ENCODE measurements at regions not wholly inside any gene's neighbourhood (a gene's known extent, or its start where the extent isn't known, plus 50 kb on each side); places are given as distances from the start of the nearest gene placed in this dataset.

DNA sequence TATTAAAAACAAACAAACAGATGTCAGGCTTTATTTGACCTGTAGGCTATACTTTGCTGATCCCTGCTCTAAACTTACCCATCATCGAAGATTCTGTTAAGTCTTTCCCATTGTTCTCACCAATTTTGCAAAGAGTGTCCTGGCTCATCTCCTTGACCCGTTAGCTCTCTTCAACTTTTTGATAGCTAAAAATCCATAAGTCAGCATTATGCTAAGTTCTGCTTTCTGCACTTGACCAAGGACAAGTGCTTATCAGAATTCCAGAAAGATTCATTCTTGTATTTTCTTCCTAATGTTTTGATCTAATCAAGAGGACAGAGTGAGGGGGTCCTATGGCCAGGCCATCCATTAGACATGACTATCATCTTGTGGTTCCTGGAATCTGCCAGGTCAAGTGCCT is 503.5 kb downstream of the FUT8 start:
- DNase-seq, result no peak
- in situ Hi-C loops (cut with MboI; ENCODE audit: low pct_unique_long_range_greater_than_20kb, low sequenced_read_pairs), result no loop called here

DNA sequence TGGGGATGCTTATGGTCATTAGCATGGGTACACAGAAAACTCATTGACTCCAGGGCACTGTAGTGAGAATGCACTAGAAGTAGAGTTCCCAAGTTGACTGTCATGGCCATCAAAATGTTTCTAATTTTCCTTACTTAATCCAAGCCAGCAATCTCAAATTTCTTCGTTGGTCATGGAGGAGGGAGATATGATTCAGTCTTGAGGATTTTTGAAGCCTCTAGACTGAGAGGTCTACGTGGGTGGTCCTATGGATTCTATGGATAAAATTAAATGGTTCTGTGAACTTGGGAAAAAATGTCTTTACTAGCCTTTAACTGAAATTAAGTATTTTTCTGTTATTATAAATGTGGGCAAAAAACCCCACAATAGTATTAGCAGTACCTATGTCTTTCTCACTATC is 508.5 kb downstream of the FUT8 start:
- in situ Hi-C loops (cut with MboI; ENCODE audit: low pct_unique_long_range_greater_than_20kb, low sequenced_read_pairs), result no loop called here
- no peak for DNase-seq

DNA sequence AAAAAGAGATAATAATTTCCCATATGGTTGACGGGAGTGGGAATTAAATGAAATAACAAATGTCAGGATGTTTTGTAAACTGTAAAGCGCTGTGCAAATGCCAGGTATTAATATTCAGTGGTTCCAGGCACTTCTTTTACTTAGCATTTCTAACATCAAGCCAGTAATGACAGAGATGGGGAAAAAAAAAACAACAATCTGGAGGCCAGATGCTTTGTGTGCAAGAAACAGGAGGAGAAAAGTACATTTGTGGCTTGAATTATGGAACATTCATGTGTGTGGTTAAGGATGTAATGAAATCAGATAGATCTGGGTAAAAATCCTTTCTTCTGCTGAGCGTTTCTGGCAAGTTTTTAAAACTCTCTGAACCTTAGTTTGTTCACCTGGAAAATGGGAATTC is 509.6 kb downstream of the FUT8 start:
- in situ Hi-C loops (cut with MboI; ENCODE audit: low pct_unique_long_range_greater_than_20kb, low sequenced_read_pairs), result no loop called here
- no peak for DNase-seq

DNA sequence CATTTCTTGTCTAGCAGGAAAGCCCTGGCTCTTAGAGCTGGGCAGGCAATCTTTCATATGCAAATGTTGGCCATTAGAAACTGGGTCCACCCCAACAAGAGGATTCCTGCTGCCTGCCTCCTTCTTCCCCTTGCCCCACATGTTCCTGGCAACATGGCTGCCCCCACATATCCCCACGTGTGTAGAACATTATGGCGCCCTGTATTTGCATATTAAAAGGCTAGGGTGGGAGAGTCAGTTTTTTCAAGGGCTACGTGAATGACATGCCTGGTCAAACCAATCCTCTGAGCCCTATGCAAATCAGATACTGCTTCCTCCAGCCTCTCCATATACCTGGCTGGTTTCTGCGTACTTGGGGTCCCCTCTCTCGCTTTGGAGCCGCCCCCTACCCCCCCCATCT is 514.0 kb downstream of the FUT8 start:
- peak; percentile 5 for DNase-seq
- in situ Hi-C loops (cut with MboI; ENCODE audit: low pct_unique_long_range_greater_than_20kb, low sequenced_read_pairs), result no loop called here

DNA sequence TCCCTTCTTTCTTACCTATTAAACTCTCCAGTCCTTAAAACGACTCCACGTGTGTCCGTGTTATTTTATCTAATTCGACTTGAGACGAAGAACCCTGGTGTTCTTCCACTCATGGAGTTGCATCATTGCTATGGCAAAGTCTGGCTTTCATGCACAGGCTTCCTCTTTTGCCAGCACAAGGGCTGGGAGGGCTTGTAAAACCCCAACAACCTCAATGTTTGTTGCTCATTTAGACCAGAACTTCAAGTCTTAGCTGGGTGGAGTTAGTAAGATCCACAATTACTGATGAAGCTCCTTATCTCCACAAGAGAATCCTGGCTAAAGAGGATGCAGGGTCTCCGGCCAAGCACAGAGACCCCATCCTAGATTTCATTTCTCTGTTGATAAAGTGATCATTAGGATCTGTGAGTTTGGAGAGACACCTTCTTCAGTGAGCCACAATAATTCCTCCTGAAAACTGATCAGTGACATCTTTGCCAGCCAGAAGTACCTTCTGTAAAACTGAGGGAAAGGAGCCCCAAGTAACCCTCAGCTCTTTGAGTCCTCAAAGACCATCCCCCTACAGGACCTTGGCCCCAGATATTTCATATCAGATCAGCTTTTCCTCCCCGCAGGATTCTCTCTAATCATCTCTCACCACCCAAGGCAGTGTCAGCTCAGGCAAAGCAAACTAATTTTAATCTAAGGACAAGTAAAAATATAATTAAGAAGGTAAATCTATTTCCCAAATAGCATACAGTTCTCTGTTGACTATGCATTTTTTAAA is 514.6 kb downstream of the FUT8 start:
- in situ Hi-C loops (cut with MboI; ENCODE audit: low pct_unique_long_range_greater_than_20kb, low sequenced_read_pairs), result no loop called here
- peak; percentile 30 for DNase-seq

DNA sequence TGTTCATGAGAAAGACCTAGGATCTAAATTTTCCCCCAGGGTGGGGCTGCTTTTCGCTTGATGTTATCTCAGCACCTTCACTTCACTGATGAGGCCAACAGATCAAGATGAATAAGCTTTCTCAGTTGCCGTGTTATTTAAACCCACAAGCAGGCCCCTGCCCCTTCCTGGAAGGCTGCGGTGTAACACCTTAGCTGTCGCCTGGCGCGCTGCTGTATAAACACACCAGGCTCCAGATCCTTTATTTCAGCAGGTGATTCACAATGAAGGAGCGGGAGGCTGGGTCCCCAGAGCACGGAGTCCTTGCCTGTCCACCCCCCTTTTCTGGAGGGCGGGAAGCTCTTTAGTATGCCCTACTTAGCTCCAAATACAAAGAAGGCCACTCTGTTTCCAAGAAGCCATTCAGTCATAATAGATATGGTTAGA is 515.4 kb downstream of the FUT8 start:
- in situ Hi-C loops (cut with MboI; ENCODE audit: low pct_unique_long_range_greater_than_20kb, low sequenced_read_pairs), result no loop called here

DNA sequence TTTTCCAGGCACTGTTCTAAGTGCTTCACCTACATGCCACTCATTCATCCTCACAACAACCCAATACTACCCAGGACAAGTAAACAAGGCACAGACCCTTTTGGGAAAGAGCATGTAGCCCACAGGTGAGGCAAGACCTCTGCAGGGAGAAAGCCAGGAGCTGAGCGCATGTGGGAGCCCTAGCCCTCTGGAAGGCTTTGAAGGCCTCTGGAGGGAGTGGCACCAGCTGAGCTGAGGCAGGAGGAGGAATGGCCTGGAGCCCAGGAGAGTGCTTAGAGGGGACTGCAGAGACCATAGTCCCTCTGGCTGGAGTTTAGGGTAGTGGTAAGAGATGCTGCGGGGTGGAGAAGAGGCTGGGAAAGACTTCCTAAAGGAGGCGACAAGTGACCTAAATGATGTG is 516.5 kb downstream of the FUT8 start:
- in situ Hi-C loops (cut with MboI; ENCODE audit: low pct_unique_long_range_greater_than_20kb, low sequenced_read_pairs), result no loop called here
- DNase-seq, result no peak

More for the DNA sequence above, 515.4 kb downstream of the FUT8 start:
- DNase-seq, result no peak

DNA sequence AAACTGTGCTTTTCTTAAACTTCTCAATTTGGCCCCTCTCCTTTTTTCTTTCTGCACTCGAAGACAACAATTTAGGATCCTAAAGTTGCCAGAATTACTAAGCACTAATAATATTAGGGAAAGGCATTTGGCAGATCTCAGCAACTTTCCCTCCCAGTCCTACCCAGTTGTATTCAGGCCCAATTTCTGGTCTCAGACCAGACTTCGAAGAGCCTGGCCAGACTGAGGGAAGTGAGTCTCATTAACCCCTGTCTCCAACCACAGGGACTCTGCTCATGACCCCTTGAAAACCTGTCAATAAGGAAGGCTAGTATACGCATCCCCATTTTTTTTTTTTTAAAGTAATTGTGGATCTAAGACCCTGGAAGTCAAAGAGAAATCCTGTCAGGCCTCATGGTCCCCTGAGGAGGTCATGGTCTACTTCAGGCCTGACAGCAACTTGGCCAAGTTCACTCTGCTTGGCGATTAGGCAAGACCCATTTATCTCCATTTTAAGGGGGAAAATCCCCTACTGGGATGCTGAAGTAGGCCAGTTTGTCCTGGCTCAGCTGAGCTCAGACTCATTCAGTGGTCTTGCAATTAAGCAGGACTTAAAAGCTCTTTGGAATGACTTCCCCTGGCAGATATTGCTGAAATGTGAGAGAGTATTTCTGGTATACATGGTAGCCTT is 521.0 kb downstream of the FUT8 start:
- in situ Hi-C loops (cut with MboI; ENCODE audit: low pct_unique_long_range_greater_than_20kb, low sequenced_read_pairs), result no loop called here

DNA sequence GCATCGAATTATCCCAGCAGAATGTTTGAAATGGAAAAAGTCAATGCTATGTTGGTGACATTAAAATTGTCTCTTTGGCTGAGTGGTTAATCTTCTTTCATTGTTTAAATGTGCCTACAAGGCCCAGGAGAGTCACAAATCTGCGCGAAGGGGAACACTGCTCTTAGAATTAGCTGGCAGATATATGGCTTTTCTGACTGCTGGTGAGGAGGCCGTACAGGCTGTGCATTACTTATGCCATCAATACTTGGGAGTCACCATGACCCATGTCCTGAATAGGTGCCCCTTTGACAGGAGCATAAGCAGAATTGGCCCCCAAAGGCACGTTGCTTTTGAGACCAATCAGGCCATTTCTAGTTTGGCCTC is 521.5 kb downstream of the FUT8 start:
- DNase-seq, result no peak
- in situ Hi-C loops (cut with MboI; ENCODE audit: low pct_unique_long_range_greater_than_20kb, low sequenced_read_pairs), result no loop called here

More for the DNA sequence above, 521.0 kb downstream of the FUT8 start:
- DNase-seq, result no peak

DNA sequence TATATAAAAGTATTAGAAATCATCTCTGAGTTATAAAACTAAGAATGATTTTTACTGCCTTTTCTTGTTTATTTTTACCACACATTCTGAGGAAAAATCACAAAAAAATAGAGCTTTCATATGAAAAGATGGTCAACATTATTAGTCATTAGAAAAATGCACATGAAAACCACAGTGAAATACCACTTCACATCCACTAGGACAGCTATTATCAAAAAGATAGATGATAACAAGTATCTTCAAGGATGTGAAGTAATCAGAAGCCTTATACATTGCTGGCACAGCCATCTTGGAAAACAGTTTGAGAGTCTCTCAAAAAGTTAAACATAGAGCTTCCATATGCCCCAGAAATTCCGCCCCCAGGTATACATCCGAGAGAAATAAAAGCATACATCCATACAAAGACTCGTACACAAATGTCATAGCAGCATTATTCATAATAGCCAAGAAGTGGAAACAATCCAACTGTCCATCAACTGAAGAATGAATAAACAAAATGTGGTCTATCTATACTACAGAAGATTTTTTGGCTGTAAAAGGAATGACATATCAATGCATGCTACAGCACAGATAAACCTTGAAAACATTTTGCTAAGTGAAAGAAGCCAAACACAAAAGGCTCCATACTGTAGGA is 523.9 kb downstream of the FUT8 start:
- in situ Hi-C loops (cut with MboI; ENCODE audit: low pct_unique_long_range_greater_than_20kb, low sequenced_read_pairs), result no loop called here
- DNase-seq, result no peak

DNA sequence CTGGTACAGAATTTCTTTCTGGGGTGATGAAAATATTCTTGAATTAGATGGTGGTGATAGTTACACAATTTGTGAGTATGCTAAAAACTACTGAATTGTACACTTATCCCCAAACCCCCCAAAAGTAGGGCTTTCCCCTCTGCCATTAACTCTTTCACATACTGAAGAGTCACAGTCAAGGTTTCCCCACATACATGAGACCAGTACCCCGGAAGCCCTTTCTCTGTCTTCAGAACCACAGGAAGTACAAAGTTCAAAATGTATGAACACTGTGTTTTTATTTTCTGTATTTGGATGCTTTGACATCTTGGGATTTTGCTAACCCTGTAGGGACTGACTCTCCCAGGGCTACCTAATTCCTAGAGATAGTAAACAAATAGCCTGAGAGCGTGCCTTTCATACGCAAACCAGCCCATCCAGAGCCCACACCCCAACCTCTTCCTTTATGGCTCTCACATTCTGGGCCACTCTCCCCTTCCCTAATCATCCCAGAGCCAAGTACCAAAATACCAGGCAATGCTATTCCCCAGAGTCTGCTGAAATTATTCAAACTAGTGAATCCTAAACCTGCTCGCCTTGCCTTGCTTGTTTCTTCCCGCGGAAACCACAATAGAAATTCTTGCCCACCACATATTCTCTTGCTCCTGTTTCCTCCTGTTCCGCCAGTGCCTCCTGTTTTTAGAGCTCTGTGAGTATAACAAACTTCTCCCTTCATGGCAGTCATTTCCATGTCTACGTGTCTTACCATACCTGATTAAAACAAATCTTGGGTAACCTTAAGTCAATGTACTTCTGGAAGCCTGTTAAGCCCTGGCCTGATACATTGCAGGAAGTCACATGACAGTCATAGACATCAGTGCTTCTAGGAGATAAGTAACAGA is 524.8 kb downstream of the FUT8 start:
- in situ Hi-C loops (cut with MboI; ENCODE audit: low pct_unique_long_range_greater_than_20kb, low sequenced_read_pairs), result no loop called here
- DNase-seq, result peak; percentile 53

DNA sequence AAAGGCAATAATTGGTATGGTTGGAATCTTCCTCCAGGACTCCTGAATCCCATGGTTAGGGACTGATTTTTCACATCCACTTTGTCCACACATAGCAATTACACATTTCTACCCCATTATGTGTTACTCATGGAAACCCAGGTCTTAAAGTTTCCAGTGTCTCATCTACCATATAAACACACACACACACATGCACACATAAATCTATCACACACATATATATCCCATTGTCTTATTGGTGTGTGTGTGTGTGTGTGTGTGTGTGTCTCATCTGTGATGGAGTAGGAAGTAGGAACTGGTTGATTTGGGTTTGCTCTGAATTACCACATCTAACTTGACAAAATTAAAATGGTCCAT is 525.4 kb downstream of the FUT8 start:
- DNase-seq, result no peak
- in situ Hi-C loops (cut with MboI; ENCODE audit: low pct_unique_long_range_greater_than_20kb, low sequenced_read_pairs), result no loop called here

DNA sequence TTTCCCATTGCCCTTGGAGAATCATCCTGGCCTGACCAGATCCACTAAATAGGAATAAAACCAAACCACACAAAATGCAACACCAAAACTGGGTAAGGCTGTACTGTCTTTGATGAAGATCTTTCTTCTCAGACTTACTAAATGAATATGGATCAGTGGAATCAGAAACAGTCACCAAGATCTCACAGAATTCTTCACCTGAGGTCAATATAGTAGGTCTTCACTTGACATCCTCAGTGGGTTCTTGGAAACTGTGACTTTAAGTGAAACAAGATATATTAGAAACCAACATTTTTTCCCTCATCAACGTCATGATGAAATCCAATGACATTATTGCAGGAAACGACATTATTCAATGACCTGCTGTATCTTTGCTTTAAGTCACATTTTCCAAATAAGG is 526.2 kb downstream of the FUT8 start:
- no peak for DNase-seq
- in situ Hi-C loops (cut with MboI; ENCODE audit: low pct_unique_long_range_greater_than_20kb, low sequenced_read_pairs), result no loop called here

DNA sequence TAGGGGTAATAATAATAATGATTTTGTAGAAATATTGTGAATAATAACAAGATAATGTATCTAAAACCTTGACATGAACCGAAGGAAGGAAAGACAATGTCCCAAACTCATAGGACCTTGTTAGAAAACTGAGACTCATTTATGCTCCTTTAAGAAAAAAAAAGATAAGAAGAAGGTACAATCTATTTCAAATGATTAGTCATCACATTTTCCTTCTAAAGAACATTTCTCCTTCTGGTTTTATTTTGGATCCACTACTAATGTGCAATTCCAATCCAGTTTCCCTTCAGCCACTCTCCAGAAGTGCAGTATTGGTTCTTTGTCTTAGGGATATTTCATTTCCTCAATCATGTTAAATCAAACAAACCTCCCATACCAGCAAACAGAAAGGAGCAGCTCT is 526.7 kb downstream of the FUT8 start:
- no peak for DNase-seq
- in situ Hi-C loops (cut with MboI; ENCODE audit: low pct_unique_long_range_greater_than_20kb, low sequenced_read_pairs), result no loop called here

DNA sequence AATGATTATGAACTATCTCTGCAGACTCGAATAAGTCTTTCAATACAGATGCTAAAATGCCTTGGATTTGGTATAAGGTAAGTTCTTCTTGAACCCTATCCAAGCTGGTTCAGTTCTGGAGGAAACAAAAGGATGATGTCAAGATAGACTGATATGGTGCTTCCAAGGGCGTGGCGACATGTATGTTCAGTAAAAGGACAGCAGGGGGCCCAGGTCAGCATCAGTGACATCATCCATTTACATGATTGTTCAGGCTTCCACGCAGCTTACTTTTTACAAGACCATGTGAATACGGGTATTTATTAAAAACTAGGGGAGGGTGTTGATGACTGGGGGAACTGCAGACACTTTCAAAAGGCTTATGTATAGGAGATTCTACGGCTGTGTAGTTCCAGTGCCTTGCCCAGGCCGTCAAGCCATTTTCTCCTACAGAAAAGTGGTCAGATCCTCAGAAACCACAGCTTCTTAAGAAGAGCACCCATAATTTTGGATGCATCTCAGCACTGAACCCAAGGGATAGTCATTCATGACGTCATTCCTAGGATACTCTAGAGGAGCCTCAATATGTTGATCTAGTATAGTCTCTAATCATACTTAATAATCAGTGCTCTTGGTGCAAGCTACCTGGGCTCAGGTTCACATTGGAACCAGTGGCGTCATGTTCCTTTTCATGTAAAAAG is 527.7 kb downstream of the FUT8 start:
- DNase-seq, result peak; percentile 50
- in situ Hi-C loops (cut with MboI; ENCODE audit: low pct_unique_long_range_greater_than_20kb, low sequenced_read_pairs), result no loop called here

DNA sequence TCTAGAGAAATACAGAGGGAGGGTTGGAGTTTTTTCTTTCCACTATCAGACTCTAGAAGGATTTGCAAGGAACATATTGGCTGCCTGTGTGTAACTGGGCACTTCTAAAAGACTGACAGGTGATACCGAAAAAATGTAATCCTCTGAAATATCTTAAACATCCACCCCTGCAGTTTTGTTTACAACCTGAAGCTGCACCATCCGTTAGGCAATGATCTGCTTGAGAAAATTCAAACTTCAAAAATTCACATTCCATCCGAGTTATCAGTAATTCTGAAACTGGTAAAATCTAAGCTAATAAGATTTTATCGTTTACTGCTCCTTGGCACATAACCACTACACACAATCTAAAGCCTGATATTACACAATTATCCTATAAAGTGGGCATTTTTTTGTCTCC is 528.6 kb downstream of the FUT8 start:
- in situ Hi-C loops (cut with MboI; ENCODE audit: low pct_unique_long_range_greater_than_20kb, low sequenced_read_pairs), result no loop called here
- DNase-seq, result no peak

DNA sequence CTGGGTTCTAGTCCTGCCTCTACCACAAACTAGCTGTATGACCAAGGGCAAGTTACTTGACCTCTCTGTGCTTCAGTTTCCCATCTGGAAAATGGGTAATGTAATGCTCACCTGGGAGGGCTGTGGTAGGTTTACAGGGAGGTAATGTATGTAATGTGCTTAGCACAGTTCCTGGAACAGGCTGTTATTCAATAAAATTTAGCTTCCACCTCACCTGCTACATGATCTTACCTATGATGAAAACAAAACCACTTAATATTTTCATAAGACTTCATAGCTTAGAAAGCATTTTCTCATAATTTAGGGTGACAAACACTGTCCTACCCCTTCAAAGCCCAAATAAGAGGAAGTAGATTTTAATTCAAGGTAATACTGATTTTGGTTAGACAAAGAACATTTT is 530.6 kb downstream of the FUT8 start:
- in situ Hi-C loops (cut with MboI; ENCODE audit: low pct_unique_long_range_greater_than_20kb, low sequenced_read_pairs), result no loop called here
- no peak for DNase-seq

DNA sequence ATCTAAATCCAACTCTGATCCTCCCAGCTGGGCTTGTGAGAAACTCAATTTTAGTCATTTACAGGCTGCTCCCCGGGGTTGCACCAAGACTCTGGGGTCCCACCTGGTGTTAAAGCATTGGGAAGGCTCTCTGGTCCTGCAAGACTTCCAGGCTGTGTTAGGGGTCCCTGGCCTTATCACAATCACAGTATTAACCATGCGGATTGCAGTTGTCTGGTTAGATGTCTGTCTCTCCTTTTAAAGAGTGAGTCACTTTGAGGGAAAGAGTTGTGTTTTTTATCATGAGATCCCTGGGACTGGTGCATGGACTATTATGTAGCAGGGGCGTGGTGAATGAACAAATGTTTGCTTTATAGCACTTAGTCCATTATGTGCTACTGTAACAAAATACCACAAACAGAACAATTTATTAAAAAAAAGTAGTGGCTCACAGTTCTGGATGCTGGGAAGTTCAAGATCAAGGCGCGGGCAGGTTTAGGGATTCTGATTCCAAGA is 531.4 kb downstream of the FUT8 start:
- in situ Hi-C loops (cut with MboI; ENCODE audit: low pct_unique_long_range_greater_than_20kb, low sequenced_read_pairs), result no loop called here
- no peak for DNase-seq

DNA sequence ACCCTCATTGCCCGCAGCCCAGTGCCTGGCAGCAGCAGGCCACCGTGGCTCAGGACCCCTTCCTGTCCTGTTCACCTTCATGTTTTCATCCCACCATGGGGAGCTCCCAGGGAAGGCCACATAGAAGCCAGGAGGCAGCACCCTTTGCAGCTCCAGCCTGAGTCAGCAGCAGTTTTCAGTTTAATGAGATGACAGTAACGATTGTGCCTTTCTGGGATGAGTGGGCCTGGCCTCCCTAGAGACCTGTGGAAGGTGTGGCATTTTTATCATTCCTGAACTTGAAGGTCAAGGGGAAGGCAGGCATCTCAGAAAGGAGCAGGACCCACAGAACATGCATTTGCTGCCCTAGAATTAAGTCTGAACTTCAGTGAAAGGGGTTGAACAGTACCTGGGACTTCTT is 532.8 kb downstream of the FUT8 start:
- in situ Hi-C loops (cut with MboI; ENCODE audit: low pct_unique_long_range_greater_than_20kb, low sequenced_read_pairs), result no loop called here
- DNase-seq, result no peak
